ENCODE measurements at regions not wholly inside any gene's neighbourhood (a gene's known extent, or its start where the extent isn't known, plus 50 kb on each side); places are given as distances from the start of the nearest gene placed in this dataset.

GRCh38 chr2:120535081-120535480 lies 189.1 kb downstream of the INHBB start:
- TF ChIP-seq CTCF (IDR thresholded peaks at IDR 0.05) (no peak), POLR2AphosphoS5 (IDR thresholded peaks at IDR 0.05) (no peak), POLR2A (IDR thresholded peaks at IDR 0.05) (no peak)
